Cardiac muscle cell (in vitro differentiated cells and primary cell): ENCODE measurements at regions not wholly inside any gene's neighbourhood (a gene's known extent, or its start where the extent isn't known, plus 50 kb on each side); places are given as distances from the start of the nearest gene placed in this dataset.

ENCODE experiments used
- DNase-seq, 2 donors: peaks; one replicate each; pipeline versions ENCODE4 v3.0.0 to v3.0.0-alpha.2; 2010 to 2017; ENCODE audit warnings: low read depth in 1 of 2, low spot score in 1 of 2
- H3K27ac ChIP-seq: fragments of 200-600 bp; sonication (generic); 2 replicates; pipeline ENCODE4 v1.5.1; 2016
- H3K27me3 ChIP-seq: fragments of 200-600 bp; sonication (generic); 2 replicates; pipeline ENCODE4 v1.6.0; 2016; ENCODE audit warnings: control low read depth
- H3K36me3 ChIP-seq: fragments of 200-600 bp; sonication (generic); 2 replicates; pipeline ENCODE4 v1.5.1; 2016; ENCODE audit warnings: control low read depth
- H3K4me1 ChIP-seq: fragments of 200-600 bp; sonication (generic); 2 replicates; pipeline ENCODE4 v1.8.1; 2017; ENCODE audit warnings: low read depth, mild to moderate bottlenecking, mixed run types
- H3K4me3 ChIP-seq: fragments of 200-600 bp; sonication (generic); 2 replicates; pipeline ENCODE4 v1.5.1; 2016; ENCODE audit warnings: mild to moderate bottlenecking
- H3K9me3 ChIP-seq: fragments of 200-600 bp; sonication (generic); 2 replicates; pipeline ENCODE4 v1.5.1; 2017; ENCODE audit warnings: low read depth, mild to moderate bottlenecking, control low read depth
- CTCF ChIP-seq: IDR thresholded peaks from 2 replicates; pipeline ENCODE4 v1.5.1; 2012; ENCODE audit warnings: low read depth, mild to moderate bottlenecking, low read length

GRCh38 chr4:138614398-138615142 lies 372.4 kb upstream of the SLC7A11 start:
- no peak overlapping the region for H3K4me3 ChIP-seq

GRCh38 chr4:138612428-138612827 lies 370.3 kb upstream of the SLC7A11 start:
- DNase-seq, result no peak
- Histone ChIP-seq H3K27ac (no peak overlapping the region), H3K9me3 (no peaks in the 10 kb centered on the region), H3K27me3 (no peaks in the 10 kb centered on the region), H3K4me3 (no peak overlapping the region), H3K36me3 (no peaks in the 10 kb centered on the region), H3K4me1 (no peaks in the 10 kb centered on the region)
- TF ChIP-seq CTCF, result no peak

More at GRCh38 chr4:138614398-138615142, 372.4 kb upstream of the SLC7A11 start:
- Histone ChIP-seq H3K36me3 (no peaks in the 10 kb centered on the region), H3K4me1 (no peaks in the 10 kb centered on the region), H3K9me3 (no peaks in the 10 kb centered on the region), H3K27me3 (no peaks in the 10 kb centered on the region), H3K27ac (no peak overlapping the region)
- no peak for DNase-seq
- no peak for TF ChIP-seq CTCF

- no peaks in the 10 kb centered on the region for H3K9me3 ChIP-seq
- TF ChIP-seq CTCF, result no peak
Observed at GRCh38 chr4:138611721-138612120, 369.6 kb upstream of the SLC7A11 start.

GRCh38 chr4:138611017-138611416 lies 368.9 kb upstream of the SLC7A11 start:
- DNase-seq, result no peak
- H3K4me3 ChIP-seq, result no peak overlapping the region

More at GRCh38 chr4:138611721-138612120, 369.6 kb upstream of the SLC7A11 start:
- DNase-seq, result peak in 1 of 2 donors; percentile 8
- Histone ChIP-seq H3K27ac (no peak overlapping the region), H3K4me3 (no peak overlapping the region), H3K27me3 (no peaks in the 10 kb centered on the region), H3K36me3 (no peaks in the 10 kb centered on the region), H3K4me1 (no peaks in the 10 kb centered on the region)

GRCh38 chr4:138609943-138610350 lies 367.8 kb upstream of the SLC7A11 start:
- Histone ChIP-seq H3K4me3 (no peak overlapping the region), H3K36me3 (no peaks in the 10 kb centered on the region), H3K4me1 (no peaks in the 10 kb centered on the region), H3K27ac (no peak overlapping the region), H3K9me3 (no peaks in the 10 kb centered on the region), H3K27me3 (no peaks in the 10 kb centered on the region)
- DNase-seq, result peak in 1 of 2 donors; percentile 77
- TF ChIP-seq CTCF, result no peak

More at GRCh38 chr4:138611017-138611416, 368.9 kb upstream of the SLC7A11 start:
- Histone ChIP-seq H3K27ac (no peak overlapping the region), H3K27me3 (no peaks in the 10 kb centered on the region), H3K9me3 (no peaks in the 10 kb centered on the region), H3K36me3 (no peaks in the 10 kb centered on the region), H3K4me1 (no peaks in the 10 kb centered on the region)
- no peak for TF ChIP-seq CTCF
